ENCODE measurements at regions not wholly inside any gene's neighbourhood (a gene's known extent, or its start where the extent isn't known, plus 50 kb on each side); places are given as distances from the start of the nearest gene placed in this dataset.

DNA sequence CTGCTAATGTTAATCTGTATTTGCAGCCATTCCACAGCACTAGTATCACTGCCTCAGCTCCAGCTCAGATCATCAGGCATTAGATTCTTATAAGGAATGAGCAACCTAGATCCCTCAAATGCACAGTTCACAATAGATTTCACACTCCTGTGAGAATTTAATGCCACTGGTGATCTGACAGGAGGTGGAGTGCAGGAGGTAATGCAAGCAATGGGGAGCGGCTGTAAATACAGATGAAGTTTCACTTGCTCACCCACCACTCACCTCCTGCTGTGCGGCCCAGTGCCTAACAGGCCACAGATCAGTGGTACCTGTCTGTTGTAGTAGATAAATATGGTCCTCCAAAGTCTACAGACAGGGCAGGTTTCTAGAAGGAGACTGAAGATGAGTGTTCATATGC lies 97.7 kb upstream of the TMEFF2 start:
- no peak for DNase-seq

- no peak for DNase-seq
These were observed 93.6 kb upstream of the TMEFF2 start for GRCh38 chr2:192288295-192288694.

DNA sequence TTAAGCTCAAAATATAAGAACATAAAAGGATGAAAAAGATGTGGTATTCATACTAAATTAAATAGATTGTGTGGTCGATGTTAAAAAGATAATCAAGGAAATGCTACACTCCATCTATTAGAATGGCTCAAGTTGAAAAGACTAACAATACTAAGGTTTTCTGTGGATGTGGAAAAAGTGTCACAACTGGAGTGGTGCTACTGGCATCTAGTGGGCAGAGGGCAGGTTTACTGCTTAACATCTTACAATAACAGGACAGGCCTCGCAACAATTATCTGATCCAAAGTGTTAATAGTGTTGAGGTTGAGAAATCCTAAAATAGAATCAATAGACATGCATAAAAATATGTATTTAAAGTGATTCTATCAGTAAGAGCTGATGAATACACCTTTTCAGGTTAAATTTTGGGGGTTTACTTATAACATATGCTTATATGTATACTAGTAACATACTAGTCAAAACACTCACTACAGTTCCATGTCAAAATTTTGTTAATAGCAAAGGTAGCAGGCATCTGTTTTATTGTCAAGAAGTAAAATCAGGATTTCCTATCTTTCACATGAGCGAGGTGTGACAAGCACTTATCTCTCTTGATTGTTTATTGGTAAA lies 91.5 kb upstream of the TMEFF2 start:
- peak; percentile 53 for DNase-seq

DNA sequence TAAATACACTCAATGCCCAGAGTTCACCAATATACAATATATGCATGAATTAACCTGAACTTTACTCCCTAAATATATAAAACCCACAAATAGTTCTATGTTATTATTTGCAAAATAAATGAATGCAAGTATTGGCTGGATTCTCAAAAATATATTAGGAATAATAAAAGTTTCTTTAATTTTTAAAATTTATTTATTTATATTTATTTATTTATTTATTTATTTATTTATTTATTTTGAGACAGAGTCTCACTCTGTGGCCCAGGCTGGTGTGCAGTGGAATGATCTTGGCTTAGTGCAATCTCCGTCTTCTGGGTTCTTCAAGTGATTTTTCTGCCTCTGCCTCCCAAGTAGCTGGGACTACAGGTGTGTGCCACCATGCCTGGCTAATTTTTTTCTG lies 88.7 kb upstream of the TMEFF2 start:
- DNase-seq: no peak

- DNase-seq: no peak
These were observed 84.0 kb upstream of the TMEFF2 start for GRCh38 chr2:192278701-192279100.

- DNase-seq: no peak
These were observed 82.9 kb upstream of the TMEFF2 start for GRCh38 chr2:192277494-192278109.

DNA sequence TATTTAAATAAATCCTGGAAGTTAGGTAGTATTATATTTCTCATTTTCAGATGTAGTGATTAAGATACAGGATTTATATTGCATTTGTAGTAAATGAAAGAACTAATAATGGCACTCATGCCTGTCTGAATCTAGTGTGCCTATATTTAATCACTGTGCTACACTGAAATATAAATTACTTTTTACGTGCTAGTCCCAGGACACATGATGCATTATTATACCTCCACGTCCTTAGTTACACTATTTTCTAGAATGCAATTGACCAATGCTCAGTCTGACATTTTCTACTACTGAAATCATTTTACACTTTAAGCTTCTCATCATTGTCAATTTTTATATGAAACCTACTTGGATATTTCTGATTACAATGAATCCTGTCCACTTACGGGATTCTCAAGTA lies 80.9 kb upstream of the TMEFF2 start:
- no peak for DNase-seq

DNA sequence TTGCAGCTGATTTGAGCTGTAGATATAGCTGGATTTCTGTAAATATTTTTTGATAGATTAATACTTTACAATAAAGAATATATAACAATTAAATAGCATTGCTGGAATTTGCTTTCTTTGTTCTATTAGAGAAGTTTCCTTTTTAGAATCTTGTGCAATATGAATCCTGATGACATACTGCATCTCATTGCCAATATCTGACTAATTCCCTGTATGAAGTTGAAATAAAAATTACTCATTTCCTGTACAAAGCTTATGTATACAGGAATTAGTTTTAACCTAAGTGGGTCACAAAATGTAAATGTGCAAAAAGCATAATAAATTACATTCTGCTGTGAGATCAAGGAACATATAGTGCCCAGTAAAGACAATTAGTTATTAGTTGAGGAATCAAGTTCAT lies 72.8 kb upstream of the TMEFF2 start:
- peak; percentile 86 for DNase-seq

DNA sequence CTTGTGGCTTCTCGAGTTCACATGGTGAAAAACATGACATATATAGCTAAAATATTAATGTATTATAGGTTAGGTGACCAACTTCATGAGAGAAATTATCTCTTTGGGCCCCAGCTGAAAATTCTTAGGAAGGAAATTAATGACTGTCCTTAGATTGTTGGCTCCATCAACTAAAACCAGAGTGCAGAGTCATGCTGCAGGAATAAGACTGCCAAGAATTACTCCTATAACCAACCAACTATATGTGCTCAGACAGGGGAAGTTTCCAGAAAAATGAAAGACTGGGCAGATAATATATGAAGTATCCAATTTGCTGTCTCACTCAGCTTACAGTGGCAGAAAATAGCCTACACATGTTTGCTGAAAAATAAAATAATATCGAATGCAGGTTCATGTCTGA lies 71.0 kb upstream of the TMEFF2 start:
- peak; percentile 47 for DNase-seq

DNA sequence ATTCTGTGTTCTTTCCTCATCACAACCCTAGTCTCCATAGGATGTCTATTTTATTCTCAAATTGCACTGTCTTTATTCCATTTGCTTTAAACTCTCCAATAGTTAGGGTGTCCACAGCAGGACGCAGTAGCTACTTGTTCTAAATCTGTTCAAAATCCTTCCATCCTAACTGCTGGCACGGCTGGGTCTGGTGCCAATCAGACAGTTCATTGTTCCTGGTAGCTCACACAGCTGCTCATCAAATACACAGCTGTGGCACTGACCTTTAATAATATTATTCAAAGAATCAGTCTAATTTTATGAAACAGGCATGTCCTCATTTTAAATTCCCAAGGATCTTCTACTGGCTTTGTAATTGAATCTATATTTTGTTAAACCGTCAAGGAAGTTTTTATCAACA lies 59.7 kb upstream of the TMEFF2 start:
- no peak for DNase-seq

DNA sequence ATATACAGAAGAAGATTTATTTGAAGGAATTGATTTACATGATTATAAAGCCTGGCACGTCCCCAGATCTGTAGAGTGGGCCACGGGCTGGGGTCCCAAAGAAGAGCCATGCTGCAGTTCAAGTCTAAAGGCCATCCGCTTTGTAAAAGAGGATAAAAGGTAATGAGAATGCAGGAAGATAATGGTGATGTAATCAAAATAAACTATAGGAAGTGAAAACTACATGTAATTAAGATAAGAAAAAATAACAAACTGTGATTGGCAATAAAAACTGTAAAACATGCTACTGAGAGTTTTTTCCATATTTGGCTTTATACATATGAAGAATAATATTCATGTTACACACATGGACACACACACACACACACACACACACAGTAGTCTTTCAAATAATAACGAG lies 59.0 kb upstream of the TMEFF2 start:
- DNase-seq: no peak

- DNase-seq: no peak
These were observed 56.2 kb upstream of the TMEFF2 start for GRCh38 chr2:192250961-192251360.

GRCh38 chr2:192247456-192247855 lies 52.7 kb upstream of the TMEFF2 start:
- DNase-seq: peak; percentile 3

DNA sequence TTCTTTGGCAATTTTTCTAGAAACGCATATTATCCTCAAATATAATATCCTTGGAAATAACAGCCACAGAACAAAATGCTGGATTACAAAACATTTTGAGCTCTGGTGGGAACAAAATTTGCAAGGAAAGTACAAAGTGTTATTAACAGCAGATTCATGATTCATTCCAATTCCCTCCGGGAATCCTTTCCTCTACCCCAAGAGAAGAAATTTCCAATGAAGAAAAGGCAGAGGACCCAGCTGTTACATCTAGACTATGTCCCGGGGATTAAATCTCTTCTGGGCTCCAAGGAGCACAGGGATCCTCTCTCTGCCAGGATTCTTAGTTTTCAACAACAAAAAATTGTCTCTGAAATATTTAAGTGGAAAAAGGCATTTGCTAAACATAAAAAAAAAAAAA lies 51.6 kb upstream of the TMEFF2 start:
- DNase-seq: no peak

- DNase-seq: no peak
These were observed 50.6 kb upstream of the TMEFF2 start for GRCh38 chr2:192245329-192245728.

Measured in fibroblast of skin of abdomen (primary cell).